ENCODE measurements at regions not wholly inside any gene's neighbourhood (a gene's known extent, or its start where the extent isn't known, plus 50 kb on each side); places are given as distances from the start of the nearest gene placed in this dataset.

DNA sequence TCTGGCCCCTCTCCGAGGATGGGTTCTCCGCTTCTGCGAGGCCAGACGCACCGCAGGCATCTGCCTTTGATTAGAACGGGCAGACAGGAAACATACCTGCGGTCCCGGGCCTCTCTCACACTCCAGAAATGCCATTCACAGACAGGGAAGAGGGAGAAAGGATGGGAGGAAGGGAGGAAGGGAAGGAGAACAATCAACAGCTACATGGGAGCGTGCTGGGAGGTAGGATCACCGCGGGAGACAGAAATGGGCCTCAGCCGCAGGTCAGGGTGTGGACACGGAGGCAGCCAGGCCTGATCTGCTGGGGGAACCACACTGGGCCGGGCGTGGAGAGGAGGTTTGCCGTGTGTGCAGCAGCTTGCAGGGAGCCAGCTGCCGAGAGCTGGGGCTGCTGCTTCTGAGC is 90.7 kb upstream of the RGMA start:
- Histone ChIP-seq H2BK5ac (ENCODE audit: low read depth, low read length, poor library complexity, severe bottlenecking) (no peak overlapping the region), H3K23ac (ENCODE audit: low read depth, low read length) (no peak overlapping the region), H3K4me2 (ENCODE audit: low read depth, low read length) (no peak overlapping the region), H2AK5ac (ENCODE audit: low read depth, low read length) (no peak overlapping the region), H3K14ac (replicated peaks; ENCODE audit: low read depth, low read length) (no peak overlapping the region), H4K8ac (ENCODE audit: low read depth in 2 of 2, low read length in 2 of 2) (no peak overlapping the region), H3K18ac (ENCODE audit: low read depth, low read length) (no peak overlapping the region), H4K5ac (ENCODE audit: low read depth, low read length) (no peak overlapping the region), H2AK9ac (replicated peaks; ENCODE audit: low read depth, low read length, poor library complexity) (no peak overlapping the region), H4K20me1 (ENCODE audit: insufficient read depth, low read length) (no peaks in the 10 kb centered on the region), H3K79me1 (ENCODE audit: low read depth in 1 of 2, low read length in 2 of 2) (no peaks in the 10 kb centered on the region), H2BK120ac (ENCODE audit: low read depth, low read length) (no peak overlapping the region), H3K4me3 (ENCODE audit: insufficient read depth, low read depth, low read length) (no peak overlapping the region), H3K36me3 (ENCODE audit: control insufficient read depth, insufficient read depth, low read length) (no peaks in the 10 kb centered on the region), H3K27ac (ENCODE audit: insufficient read depth, low read length) (no peak overlapping the region), H3K27me3 (ENCODE audit: control insufficient read depth, insufficient read depth, low read length) (no peaks in the 10 kb centered on the region), H4K91ac (ENCODE audit: insufficient read depth, low read depth, low read length) (no peak overlapping the region), H2BK20ac (ENCODE audit: low read depth, low read length) (no peak overlapping the region), H3K4ac (ENCODE audit: low read depth, low read length) (no peak overlapping the region), H3K4me1 (ENCODE audit: control insufficient read depth, insufficient read depth, low read length) (no peaks in the 10 kb centered on the region), H2AFZ (replicated peaks; ENCODE audit: low read length, poor library complexity) (no peak overlapping the region), H2BK15ac (ENCODE audit: low read depth, low read length) (no peak overlapping the region), H3K56ac (ENCODE audit: extremely low read depth, insufficient read depth, low read length) (no peak overlapping the region), H3K9me1 (ENCODE audit: insufficient read depth, low read length) (no peaks in the 10 kb centered on the region), H3K9me3 (ENCODE audit: control insufficient read depth, insufficient read depth, low read length) (peaks cover 37% of the 10 kb centered on the region), H3K9ac (ENCODE audit: low read depth, low read length) (no peak overlapping the region)
- in situ Hi-C loops (cut with MboI; ENCODE audit: low sequenced_read_pairs), result no loop called here
- ATAC-seq (ENCODE audit: low read depth) (no peak), DNase-seq (no peak)
- POLR2A ChIA-PET (ENCODE audit: unreplicated experiment), result no interaction called here
- intact Hi-C loops (cut with micrococcal nuclease), result no loop called here
- TF ChIP-seq CEBPB (IDR thresholded peaks at IDR 0.05; ENCODE audit: low read depth, low read length) (no peak), POLR2A (IDR thresholded peaks at IDR 0.05; ENCODE audit: low read depth, low read length) (no peak), MAZ (IDR thresholded peaks at IDR 0.05; ENCODE audit: borderline replicate concordance, low read depth, low read length) (no peak), RFX5 (IDR thresholded peaks at IDR 0.05; ENCODE audit: low read depth, low read length) (no peak), RCOR1 (IDR thresholded peaks at IDR 0.05; ENCODE audit: insufficient replicate concordance, low read length) (no peak)
- TF ChIP-seq, protein P1, sequence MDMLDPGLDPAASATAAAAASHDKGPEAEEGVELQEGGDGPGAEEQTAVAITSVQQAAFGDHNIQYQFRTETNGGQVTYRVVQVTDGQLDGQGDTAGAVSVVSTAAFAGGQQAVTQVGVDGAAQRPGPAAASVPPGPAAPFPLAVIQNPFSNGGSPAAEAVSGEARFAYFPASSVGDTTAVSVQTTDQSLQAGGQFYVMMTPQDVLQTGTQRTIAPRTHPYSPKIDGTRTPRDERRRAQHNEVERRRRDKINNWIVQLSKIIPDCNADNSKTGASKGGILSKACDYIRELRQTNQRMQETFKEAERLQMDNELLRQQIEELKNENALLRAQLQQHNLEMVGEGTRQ (IDR thresholded peaks at IDR 0.05; ENCODE audit: low read depth, low read length), result no peak
- TF ChIP-seq, protein P2, sequence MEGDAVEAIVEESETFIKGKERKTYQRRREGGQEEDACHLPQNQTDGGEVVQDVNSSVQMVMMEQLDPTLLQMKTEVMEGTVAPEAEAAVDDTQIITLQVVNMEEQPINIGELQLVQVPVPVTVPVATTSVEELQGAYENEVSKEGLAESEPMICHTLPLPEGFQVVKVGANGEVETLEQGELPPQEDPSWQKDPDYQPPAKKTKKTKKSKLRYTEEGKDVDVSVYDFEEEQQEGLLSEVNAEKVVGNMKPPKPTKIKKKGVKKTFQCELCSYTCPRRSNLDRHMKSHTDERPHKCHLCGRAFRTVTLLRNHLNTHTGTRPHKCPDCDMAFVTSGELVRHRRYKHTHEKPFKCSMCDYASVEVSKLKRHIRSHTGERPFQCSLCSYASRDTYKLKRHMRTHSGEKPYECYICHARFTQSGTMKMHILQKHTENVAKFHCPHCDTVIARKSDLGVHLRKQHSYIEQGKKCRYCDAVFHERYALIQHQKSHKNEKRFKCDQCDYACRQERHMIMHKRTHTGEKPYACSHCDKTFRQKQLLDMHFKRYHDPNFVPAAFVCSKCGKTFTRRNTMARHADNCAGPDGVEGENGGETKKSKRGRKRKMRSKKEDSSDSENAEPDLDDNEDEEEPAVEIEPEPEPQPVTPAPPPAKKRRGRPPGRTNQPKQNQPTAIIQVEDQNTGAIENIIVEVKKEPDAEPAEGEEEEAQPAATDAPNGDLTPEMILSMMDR (conservative IDR thresholded peaks at IDR 0.05; ENCODE audit: low read depth, low read length), result no peak
- BruUV-seq (replicated peaks), result no TSS peak
- dilution Hi-C loops (cut with HindIII; ENCODE audit: low sequenced_read_pairs, unreplicated experiment), result no loop called here
- WGBS, 2 experiments (ENCODE audit: extremely low coverage in 2 of 2, insufficient read length in 1 of 2), result 23% methylated on average over 5 of the region's 17 CpGs; no CpG with 5 or more reads in 1 of the 2 experiments
- CTCF ChIA-PET, result no interaction called here
